Skin epidermis (tissue), 12 donors: ENCODE measurements at regions not wholly inside any gene's neighbourhood (a gene's known extent, or its start where the extent isn't known, plus 50 kb on each side); places are given as distances from the start of the nearest gene placed in this dataset.

Source experiments
- H3K27ac ChIP-seq, 21 experiments: fragments of 200-600 bp; sonication (generic) in 11 of 21; one replicate each; pipeline ENCODE4 v1.5.0; 2020; ENCODE audit warnings: mild to moderate bottlenecking in 3 of 21, inconsistent platforms in 2 of 21, moderate library complexity in 2 of 21
- H3K4me3 ChIP-seq, 7 experiments: fragments of 200-600 bp; sonication (generic) in 2 of 7; one replicate each; pipeline ENCODE4 v1.5.0; 2020; ENCODE audit warnings: inconsistent platforms in 2 of 7, mild to moderate bottlenecking in 2 of 7, moderate library complexity in 1 of 7

GRCh38 chr13:44159633-44160279 is 213.9 kb upstream of the SERP2 start:
- H3K27ac ChIP-seq, result peak overlapping the region in 1 of 21 experiments; percentile 36
- no peak overlapping the region for H3K4me3 ChIP-seq

- H3K27ac ChIP-seq, result peak overlapping the region in 1 of 21 experiments; percentile 36
- no peak overlapping the region for H3K4me3 ChIP-seq
Measured at GRCh38 chr13:44160591-44161191, 212.9 kb upstream of the SERP2 start.

GRCh38 chr13:44163108-44163507 is 210.5 kb upstream of the SERP2 start:
- Histone ChIP-seq H3K4me3 (no peak overlapping the region), H3K27ac (no peak overlapping the region)

- H3K4me3 ChIP-seq, result no peak overlapping the region
- peak overlapping the region in 1 of 21 experiments; percentile 18 for H3K27ac ChIP-seq
Measured at GRCh38 chr13:44165221-44165888, 208.3 kb upstream of the SERP2 start.

GRCh38 chr13:44165889-44166496 is 207.6 kb upstream of the SERP2 start:
- Histone ChIP-seq H3K4me3 (no peak overlapping the region), H3K27ac (peak overlapping the region in 1 of 21 experiments; percentile 18)

GRCh38 chr13:44169018-44169911 is 204.4 kb upstream of the SERP2 start:
- Histone ChIP-seq H3K27ac (peak overlapping the region in 1 of 21 experiments; percentile 27), H3K4me3 (no peak overlapping the region)

GRCh38 chr13:44170731-44171130 is 202.9 kb upstream of the SERP2 start:
- H3K4me3 ChIP-seq, result no peak overlapping the region

GRCh38 chr13:44171156-44171555 is 202.5 kb upstream of the SERP2 start:
- H3K4me3 ChIP-seq, result no peak overlapping the region
- no peak overlapping the region for H3K27ac ChIP-seq

More at GRCh38 chr13:44170731-44171130, 202.9 kb upstream of the SERP2 start:
- H3K27ac ChIP-seq, result no peak overlapping the region

GRCh38 chr13:44171861-44172260 is 201.8 kb upstream of the SERP2 start:
- H3K4me3 ChIP-seq, result no peak overlapping the region
- no peak overlapping the region for H3K27ac ChIP-seq

GRCh38 chr13:44172281-44172810 is 201.3 kb upstream of the SERP2 start:
- Histone ChIP-seq H3K4me3 (no peak overlapping the region), H3K27ac (no peak overlapping the region)

GRCh38 chr13:44174769-44175425 is 198.7 kb upstream of the SERP2 start:
- Histone ChIP-seq H3K4me3 (no peak overlapping the region), H3K27ac (no peak overlapping the region)

GRCh38 chr13:44176173-44176572 is 197.5 kb upstream of the SERP2 start:
- H3K4me3 ChIP-seq, result no peak overlapping the region
- no peak overlapping the region for H3K27ac ChIP-seq

- Histone ChIP-seq H3K4me3 (no peak overlapping the region), H3K27ac (no peak overlapping the region)
Measured at GRCh38 chr13:44180876-44181536, 192.6 kb upstream of the SERP2 start.

GRCh38 chr13:44181931-44182330 is 191.7 kb upstream of the SERP2 start:
- H3K27ac ChIP-seq, result no peak overlapping the region
- no peak overlapping the region for H3K4me3 ChIP-seq

- no peak overlapping the region for H3K27ac ChIP-seq
- no peak overlapping the region for H3K4me3 ChIP-seq
Measured at GRCh38 chr13:44184740-44185139, 188.9 kb upstream of the SERP2 start.

GRCh38 chr13:44188257-44188656 is 185.4 kb upstream of the SERP2 start:
- Histone ChIP-seq H3K27ac (no peak overlapping the region), H3K4me3 (no peak overlapping the region)

GRCh38 chr13:44189085-44189484 is 184.5 kb upstream of the SERP2 start:
- Histone ChIP-seq H3K4me3 (no peak overlapping the region), H3K27ac (no peak overlapping the region)

GRCh38 chr13:44191103-44191502 is 182.5 kb upstream of the SERP2 start:
- H3K4me3 ChIP-seq, result no peak overlapping the region
- peak overlapping the region in 5 of 21 experiments; percentile 4 to 42 (median 26) for H3K27ac ChIP-seq
